ENCODE measurements at regions not wholly inside any gene's neighbourhood (a gene's known extent, or its start where the extent isn't known, plus 50 kb on each side); places are given as distances from the start of the nearest gene placed in this dataset.

GRCh38 chr2:53572696-53573095, 194.9 kb upstream of the CHAC2 start:
- no peak for DNase-seq
- Histone ChIP-seq H3K36me3 (ENCODE audit: insufficient read depth in 1 of 2, low read depth in 1 of 2) (no peaks in the 10 kb centered on the region), H3K9me3 (no peaks in the 10 kb centered on the region), H3K4me1 (no peaks in the 10 kb centered on the region), H3K27me3 (ENCODE audit: insufficient read depth in 3 of 3, low read length in 2 of 3) (no peaks in the 10 kb centered on the region), H3K27ac (no peak overlapping the region), H3K4me3 (no peak overlapping the region)
- TF ChIP-seq CTCF (IDR thresholded peaks at IDR 0.05): no peak
- WGBS, 3 donors: 93 to 99% (median 96%) methylated on average over 1 of the region's 1 CpG
- intact Hi-C loops (cut with DNase I): no loop called here
- no peak for ATAC-seq

GRCh38 chr2:53569957-53570727, 197.5 kb upstream of the CHAC2 start:
- Histone ChIP-seq H3K4me1 (no peaks in the 10 kb centered on the region), H3K27ac (no peak overlapping the region), H3K27me3 (ENCODE audit: insufficient read depth in 3 of 3, low read length in 2 of 3) (no peaks in the 10 kb centered on the region), H3K36me3 (ENCODE audit: insufficient read depth in 1 of 2, low read depth in 1 of 2) (no peaks in the 10 kb centered on the region), H3K9me3 (no peaks in the 10 kb centered on the region), H3K4me3 (no peak overlapping the region)
- intact Hi-C loops (cut with DNase I): no loop called here
- no peak for DNase-seq
- no peak for ATAC-seq
- WGBS, 3 donors: 89 to 93% (median 89%) methylated on average over 14 of the region's 14 CpGs
- no peak for TF ChIP-seq CTCF (IDR thresholded peaks at IDR 0.05)

DNA sequence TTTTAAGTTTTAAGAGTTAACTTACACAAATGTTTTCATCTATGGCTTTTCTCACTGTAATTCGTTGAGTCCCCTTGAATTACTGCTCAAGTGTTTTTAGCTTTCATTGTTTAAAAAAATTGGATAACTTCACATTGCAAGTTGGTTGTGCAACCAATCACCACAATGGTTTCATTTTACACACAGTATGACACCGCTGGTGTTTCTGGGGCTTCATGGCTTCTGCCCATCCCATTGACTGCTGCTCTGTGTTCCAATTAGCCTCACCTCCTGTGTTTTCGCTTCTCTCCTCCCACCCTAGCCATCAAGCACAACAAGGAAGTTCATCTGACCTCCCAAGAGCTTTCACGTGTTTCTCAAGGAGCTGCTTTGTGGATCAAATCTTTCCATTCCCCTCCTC, 199.1 kb upstream of the CHAC2 start:
- Histone ChIP-seq H3K9me3 (no peaks in the 10 kb centered on the region), H3K27me3 (ENCODE audit: insufficient read depth in 3 of 3, low read length in 2 of 3) (no peaks in the 10 kb centered on the region), H3K36me3 (ENCODE audit: insufficient read depth in 1 of 2, low read depth in 1 of 2) (no peaks in the 10 kb centered on the region), H3K4me3 (no peak overlapping the region), H3K4me1 (no peaks in the 10 kb centered on the region), H3K27ac (no peak overlapping the region)
- ATAC-seq (no peak), DNase-seq (no peak)
- intact Hi-C loops (cut with DNase I): no loop called here
- 36 to 48% (median 36%) methylated on average over 4 of the region's 4 CpGs for WGBS, 3 donors
- no peak for TF ChIP-seq CTCF (IDR thresholded peaks at IDR 0.05)

GRCh38 chr2:53567073-53567472, 200.5 kb upstream of the CHAC2 start:
- no peak for DNase-seq
- Histone ChIP-seq H3K9me3 (no peaks in the 10 kb centered on the region), H3K4me3 (no peak overlapping the region), H3K36me3 (ENCODE audit: insufficient read depth in 1 of 2, low read depth in 1 of 2) (no peaks in the 10 kb centered on the region), H3K4me1 (no peaks in the 10 kb centered on the region), H3K27me3 (ENCODE audit: insufficient read depth in 3 of 3, low read length in 2 of 3) (no peaks in the 10 kb centered on the region), H3K27ac (no peak overlapping the region)
- intact Hi-C loops (cut with DNase I): no loop called here
- TF ChIP-seq CTCF (IDR thresholded peaks at IDR 0.05): no peak
- ATAC-seq: no peak

DNA sequence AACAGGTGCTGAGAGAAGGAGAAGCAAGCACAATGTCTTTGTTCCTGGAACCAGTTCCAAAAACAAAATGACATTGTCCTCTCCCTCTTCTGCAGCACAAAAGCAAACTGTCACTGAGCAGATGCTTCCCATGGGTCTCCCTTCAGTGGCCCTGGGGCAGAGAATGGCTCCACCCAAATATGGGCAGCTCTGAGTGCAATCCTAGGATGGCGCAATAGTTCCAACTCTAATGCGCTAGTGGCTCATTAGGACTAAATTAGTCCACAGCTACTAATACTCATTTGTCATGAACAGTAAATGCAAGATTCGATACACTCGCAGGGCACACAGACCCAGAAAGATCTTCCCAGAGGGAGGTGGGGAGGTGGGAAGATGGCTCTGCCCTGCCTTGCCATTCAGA, 205.2 kb upstream of the CHAC2 start:
- WGBS, 3 donors: 93 to 97% (median 95%) methylated on average over 4 of the region's 4 CpGs
- Histone ChIP-seq H3K4me1 (no peaks in the 10 kb centered on the region), H3K9me3 (no peaks in the 10 kb centered on the region), H3K27me3 (ENCODE audit: insufficient read depth in 3 of 3, low read length in 2 of 3) (no peaks in the 10 kb centered on the region), H3K36me3 (ENCODE audit: insufficient read depth in 1 of 2, low read depth in 1 of 2) (no peaks in the 10 kb centered on the region), H3K4me3 (no peak overlapping the region), H3K27ac (no peak overlapping the region)
- intact Hi-C loops (cut with DNase I): no loop called here
- DNase-seq (no peak), ATAC-seq (no peak)
- TF ChIP-seq CTCF (IDR thresholded peaks at IDR 0.05): no peak

Data from psoas muscle (tissue), 7 donors.